Right renal cortex interstitium (tissue), 3 donors: ENCODE measurements at regions not wholly inside any gene's neighbourhood (a gene's known extent, or its start where the extent isn't known, plus 50 kb on each side); places are given as distances from the start of the nearest gene placed in this dataset.

ENCODE experiments used
- DNase-seq, 3 donors: peaks; one replicate each; pipeline ENCODE4 v3.0.0-alpha.2; 2013; ENCODE audit warnings: low read depth in 3 of 3, low spot score in 2 of 3

- DNase-seq, result no peak
Measured at GRCh38 chr2:47620770-47621437, 50.1 kb upstream of the KCNK12 start.
